ENCODE measurements at regions not wholly inside any gene's neighbourhood (a gene's known extent, or its start where the extent isn't known, plus 50 kb on each side); places are given as distances from the start of the nearest gene placed in this dataset.
A peak's percentile ranks its signal among the peaks of the same experiment; 100 is the strongest.

DNA sequence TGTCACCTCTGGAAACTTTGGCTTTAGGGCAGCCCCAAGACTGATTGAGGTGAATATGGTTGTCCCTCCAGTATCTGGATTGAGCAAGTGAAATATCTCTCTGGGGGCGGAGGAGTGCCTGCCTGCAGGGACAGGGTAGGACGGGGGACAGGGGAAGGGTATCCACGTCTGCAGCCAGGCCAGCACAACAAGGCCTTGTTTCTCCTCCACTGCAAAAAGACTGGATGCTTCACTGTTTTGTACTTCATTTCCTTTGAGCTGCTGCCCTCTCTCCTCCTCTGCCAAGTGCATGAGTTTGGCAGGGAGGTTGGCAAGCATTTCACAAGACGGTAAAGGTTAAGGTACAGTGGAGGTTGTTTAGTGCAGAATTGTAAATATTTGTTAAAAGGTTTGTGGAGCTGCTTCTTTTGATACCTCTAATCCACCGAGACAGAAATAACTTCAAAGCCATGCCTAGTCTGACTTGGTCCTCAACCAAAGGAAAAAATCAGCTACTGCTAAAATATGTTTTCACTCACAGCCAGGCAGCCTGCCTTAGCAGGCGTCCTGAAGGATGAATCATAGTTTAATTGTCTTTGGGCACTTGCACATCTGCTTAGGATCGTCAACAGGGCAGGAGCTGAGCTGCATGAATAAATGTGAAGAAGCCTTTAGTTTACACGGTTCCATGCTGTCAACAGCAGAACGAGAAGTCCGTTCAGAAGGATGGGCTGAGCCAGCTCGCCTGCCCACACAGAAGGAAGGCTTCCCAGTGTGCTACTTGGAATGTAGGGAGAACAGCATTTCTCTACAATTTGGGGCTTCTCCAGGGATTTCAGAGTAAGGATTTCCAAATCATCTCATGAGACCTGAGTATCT, 269.7 kb downstream of the TTC6 start:
- ATAC-seq, result peak in 1 of 2 donors; percentile 30
- in situ Hi-C loops (cut with MboI; ENCODE audit: low sequenced_read_pairs in 4 of 4) (no loop called here), intact Hi-C loops (cut with DNase I; ENCODE audit: low total_unique reads) (no loop called here)
- H3K4me3 ChIP-seq, result no peak overlapping the region
- no peaks in the 10 kb centered on the region for H3K9me3 ChIP-seq
- DNase-seq, result no peak
- no peak for TF ChIP-seq POLR2A (IDR thresholded peaks at IDR 0.05)
- TF ChIP-seq, protein P1, sequence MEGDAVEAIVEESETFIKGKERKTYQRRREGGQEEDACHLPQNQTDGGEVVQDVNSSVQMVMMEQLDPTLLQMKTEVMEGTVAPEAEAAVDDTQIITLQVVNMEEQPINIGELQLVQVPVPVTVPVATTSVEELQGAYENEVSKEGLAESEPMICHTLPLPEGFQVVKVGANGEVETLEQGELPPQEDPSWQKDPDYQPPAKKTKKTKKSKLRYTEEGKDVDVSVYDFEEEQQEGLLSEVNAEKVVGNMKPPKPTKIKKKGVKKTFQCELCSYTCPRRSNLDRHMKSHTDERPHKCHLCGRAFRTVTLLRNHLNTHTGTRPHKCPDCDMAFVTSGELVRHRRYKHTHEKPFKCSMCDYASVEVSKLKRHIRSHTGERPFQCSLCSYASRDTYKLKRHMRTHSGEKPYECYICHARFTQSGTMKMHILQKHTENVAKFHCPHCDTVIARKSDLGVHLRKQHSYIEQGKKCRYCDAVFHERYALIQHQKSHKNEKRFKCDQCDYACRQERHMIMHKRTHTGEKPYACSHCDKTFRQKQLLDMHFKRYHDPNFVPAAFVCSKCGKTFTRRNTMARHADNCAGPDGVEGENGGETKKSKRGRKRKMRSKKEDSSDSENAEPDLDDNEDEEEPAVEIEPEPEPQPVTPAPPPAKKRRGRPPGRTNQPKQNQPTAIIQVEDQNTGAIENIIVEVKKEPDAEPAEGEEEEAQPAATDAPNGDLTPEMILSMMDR (IDR thresholded peaks at IDR 0.05 in 4 of 5, conservative IDR thresholded peaks at IDR 0.05 in 1 of 5), result no peak
- H3K4me1 ChIP-seq, result no peaks in the 10 kb centered on the region
- no peak overlapping the region for H3K27ac ChIP-seq
- H3K27me3 ChIP-seq, result no peaks in the 10 kb centered on the region
- H3K36me3 ChIP-seq, result no peaks in the 10 kb centered on the region

GRCh38 chr14:37865719-37866549, 270.5 kb downstream of the TTC6 start:
- Histone ChIP-seq H3K27me3 (no peaks in the 10 kb centered on the region), H3K4me1 (no peaks in the 10 kb centered on the region), H3K4me3 (no peak overlapping the region), H3K9me3 (no peaks in the 10 kb centered on the region), H3K36me3 (no peaks in the 10 kb centered on the region), H3K27ac (no peak overlapping the region)
- no peak for TF ChIP-seq POLR2A (IDR thresholded peaks at IDR 0.05)
- TF ChIP-seq, protein P1 (IDR thresholded peaks at IDR 0.05 in 4 of 5, conservative IDR thresholded peaks at IDR 0.05 in 1 of 5), result no peak
- DNase-seq (no peak), ATAC-seq (no peak)
- intact Hi-C loops (cut with DNase I; ENCODE audit: low total_unique reads), result no loop called here
- in situ Hi-C loops (cut with MboI; ENCODE audit: low sequenced_read_pairs in 4 of 4), result no loop called here

DNA sequence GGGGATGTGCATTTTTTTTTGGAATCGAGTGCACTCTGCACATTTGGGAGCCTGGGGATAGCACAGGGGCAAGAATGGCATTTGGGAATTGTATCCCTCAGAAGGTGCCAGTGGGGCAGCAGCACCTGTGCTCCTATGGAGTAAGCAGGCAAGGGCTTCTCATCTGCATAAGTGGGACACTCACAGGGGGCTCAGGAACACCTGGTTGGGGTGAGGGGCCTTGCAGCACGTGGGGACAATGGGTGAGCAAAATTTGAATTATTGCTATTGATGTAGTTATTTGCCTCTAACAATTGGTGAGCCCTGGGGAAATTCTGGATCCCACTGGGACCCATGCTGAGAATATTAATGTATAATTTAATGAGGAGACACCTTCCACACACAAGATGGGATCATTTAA, 274.2 kb downstream of the TTC6 start:
- Histone ChIP-seq H3K4me1 (no peaks in the 10 kb centered on the region), H3K9me3 (no peaks in the 10 kb centered on the region), H3K27ac (no peak overlapping the region), H3K36me3 (no peaks in the 10 kb centered on the region), H3K27me3 (no peaks in the 10 kb centered on the region), H3K4me3 (no peak overlapping the region)
- no peak for ATAC-seq
- in situ Hi-C loops (cut with MboI; ENCODE audit: low sequenced_read_pairs in 4 of 4) (no loop called here), intact Hi-C loops (cut with DNase I; ENCODE audit: low total_unique reads) (loop anchor here (5.0 kb wide), 1 partner anchor 622 kb away; no protein-coding TSS in a partner anchor)
- no peak for DNase-seq
- TF ChIP-seq, protein P1 (IDR thresholded peaks at IDR 0.05 in 4 of 5, conservative IDR thresholded peaks at IDR 0.05 in 1 of 5), result no peak
- no peak for TF ChIP-seq POLR2A (IDR thresholded peaks at IDR 0.05)

- Histone ChIP-seq H3K27ac (no peak overlapping the region), H3K9me3 (no peaks in the 10 kb centered on the region), H3K4me3 (no peak overlapping the region), H3K36me3 (no peaks in the 10 kb centered on the region), H3K4me1 (no peaks in the 10 kb centered on the region), H3K27me3 (no peaks in the 10 kb centered on the region)
- intact Hi-C loops (cut with DNase I; ENCODE audit: low total_unique reads), result loop anchor here (5.0 kb wide), 1 partner anchor 623 kb away; no protein-coding TSS in a partner anchor
- DNase-seq (no peak), ATAC-seq (no peak)
- in situ Hi-C loops (cut with MboI; ENCODE audit: low sequenced_read_pairs in 4 of 4), result no loop called here
- TF ChIP-seq, protein P1 (IDR thresholded peaks at IDR 0.05 in 4 of 5, conservative IDR thresholded peaks at IDR 0.05 in 1 of 5), result no peak
- no peak for TF ChIP-seq POLR2A (IDR thresholded peaks at IDR 0.05)
Measured at GRCh38 chr14:37870170-37870569, 274.7 kb downstream of the TTC6 start.
